GM12874 (cell line): ENCODE measurements at regions not wholly inside any gene's neighbourhood (a gene's known extent, or its start where the extent isn't known, plus 50 kb on each side); places are given as distances from the start of the nearest gene placed in this dataset.

Source experiments
- TF ChIP-seq, protein P1 (sequence below): IDR thresholded peaks from 2 replicates; pipeline ENCODE4 v1.5.1; 2011; ENCODE audit warnings: low read depth, mild to moderate bottlenecking, control low read depth, low read length, moderate library complexity; ENCODE audit not compliant: insufficient read depth

DNA sequence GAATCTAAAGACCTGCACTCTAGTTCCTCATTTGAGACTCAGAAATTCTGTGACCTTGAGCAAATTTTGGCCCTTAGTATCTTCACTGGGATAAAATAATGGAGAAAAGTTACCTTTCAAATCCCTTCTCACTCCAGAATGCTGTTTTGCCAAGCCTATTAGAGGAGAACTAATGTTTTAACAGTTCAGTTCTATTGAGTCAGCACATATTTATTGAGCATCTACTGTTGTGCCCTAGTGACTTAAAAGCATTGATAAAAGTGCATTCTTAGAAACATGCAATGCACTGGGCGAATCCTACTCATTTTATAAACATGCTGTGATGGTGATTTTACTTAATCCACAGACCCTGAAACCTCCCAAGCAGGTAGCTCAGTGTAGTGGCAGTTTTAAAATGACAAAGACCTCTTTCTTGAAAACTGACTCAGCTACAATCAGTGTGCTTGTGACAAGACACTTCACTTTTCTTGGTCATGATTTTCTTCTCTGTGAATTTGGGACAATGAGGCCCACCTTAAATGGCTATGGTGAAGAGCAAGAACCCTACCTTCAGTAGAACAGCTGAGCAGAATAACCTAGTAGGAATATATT lies 312.0 kb downstream of the ALDH8A1 start:
- TF ChIP-seq, protein P1, sequence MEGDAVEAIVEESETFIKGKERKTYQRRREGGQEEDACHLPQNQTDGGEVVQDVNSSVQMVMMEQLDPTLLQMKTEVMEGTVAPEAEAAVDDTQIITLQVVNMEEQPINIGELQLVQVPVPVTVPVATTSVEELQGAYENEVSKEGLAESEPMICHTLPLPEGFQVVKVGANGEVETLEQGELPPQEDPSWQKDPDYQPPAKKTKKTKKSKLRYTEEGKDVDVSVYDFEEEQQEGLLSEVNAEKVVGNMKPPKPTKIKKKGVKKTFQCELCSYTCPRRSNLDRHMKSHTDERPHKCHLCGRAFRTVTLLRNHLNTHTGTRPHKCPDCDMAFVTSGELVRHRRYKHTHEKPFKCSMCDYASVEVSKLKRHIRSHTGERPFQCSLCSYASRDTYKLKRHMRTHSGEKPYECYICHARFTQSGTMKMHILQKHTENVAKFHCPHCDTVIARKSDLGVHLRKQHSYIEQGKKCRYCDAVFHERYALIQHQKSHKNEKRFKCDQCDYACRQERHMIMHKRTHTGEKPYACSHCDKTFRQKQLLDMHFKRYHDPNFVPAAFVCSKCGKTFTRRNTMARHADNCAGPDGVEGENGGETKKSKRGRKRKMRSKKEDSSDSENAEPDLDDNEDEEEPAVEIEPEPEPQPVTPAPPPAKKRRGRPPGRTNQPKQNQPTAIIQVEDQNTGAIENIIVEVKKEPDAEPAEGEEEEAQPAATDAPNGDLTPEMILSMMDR: no peak

DNA sequence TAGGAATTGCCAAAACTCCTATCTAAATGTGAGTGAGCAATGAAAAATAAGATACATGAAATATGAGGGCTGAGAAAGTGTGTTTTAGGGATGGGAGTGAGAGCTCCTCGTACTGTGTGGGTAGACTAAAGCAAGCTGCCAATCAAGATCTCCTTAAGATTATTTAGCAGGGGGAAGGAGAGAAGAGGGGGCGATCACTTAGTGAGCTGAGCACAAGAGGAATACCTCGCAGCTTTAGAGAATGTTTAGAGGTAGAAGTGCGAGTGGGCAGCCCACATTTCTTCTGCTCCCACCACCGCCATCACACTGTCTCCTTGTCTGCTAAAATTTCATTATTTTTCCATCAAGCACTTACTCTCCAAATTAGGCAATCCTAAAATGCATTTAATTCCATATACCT lies 312.6 kb downstream of the ALDH8A1 start:
- TF ChIP-seq, protein P1: no peak

DNA sequence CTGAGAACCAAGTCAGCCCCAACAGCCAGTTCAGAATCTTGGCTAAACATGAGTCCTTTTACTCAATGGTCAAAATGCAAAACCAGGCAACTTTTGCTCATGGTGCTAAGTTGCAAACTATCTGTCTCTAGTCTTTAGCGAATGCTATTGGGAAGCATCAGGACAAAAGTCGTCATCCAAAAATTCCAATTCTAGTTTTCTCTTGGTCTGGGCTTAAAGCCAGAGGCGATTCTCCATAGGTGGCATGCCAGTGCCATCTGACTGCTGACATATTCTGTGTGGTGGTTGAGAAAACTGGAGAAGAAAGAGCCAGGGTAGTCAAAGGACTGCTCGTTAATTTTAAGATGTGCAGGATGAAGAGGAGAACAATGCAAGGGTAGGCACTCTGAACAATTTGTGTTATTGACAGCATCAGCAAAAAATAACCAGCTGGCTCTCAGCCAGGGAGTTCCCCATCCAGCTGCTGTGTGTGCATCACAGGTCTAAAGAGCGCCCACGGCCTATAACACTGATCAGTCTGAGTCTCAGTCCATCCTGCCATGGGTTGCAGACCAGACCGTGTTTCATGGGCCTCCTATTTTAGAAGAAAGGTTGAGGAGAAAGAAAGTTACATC lies 313.6 kb downstream of the ALDH8A1 start:
- TF ChIP-seq, protein P1: no peak

DNA sequence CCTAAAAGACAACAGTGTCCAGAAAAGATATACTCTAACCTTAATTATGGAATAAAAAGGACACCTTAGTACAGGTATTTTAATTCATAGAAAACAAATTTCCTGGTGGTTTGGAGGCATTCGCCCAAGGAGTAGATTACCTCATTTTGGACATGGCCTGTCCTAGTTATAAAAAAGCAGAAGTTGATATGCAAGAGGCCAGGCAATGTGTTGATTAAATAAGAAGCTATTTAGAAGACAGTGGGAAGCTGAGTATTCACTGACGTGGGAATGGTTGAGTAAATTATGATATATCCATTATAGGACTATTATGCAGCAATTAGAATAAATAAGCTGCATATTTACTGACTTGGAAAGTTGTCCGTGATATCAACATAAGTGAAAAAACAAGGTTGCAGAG lies 314.9 kb downstream of the ALDH8A1 start:
- TF ChIP-seq, protein P1: no peak

DNA sequence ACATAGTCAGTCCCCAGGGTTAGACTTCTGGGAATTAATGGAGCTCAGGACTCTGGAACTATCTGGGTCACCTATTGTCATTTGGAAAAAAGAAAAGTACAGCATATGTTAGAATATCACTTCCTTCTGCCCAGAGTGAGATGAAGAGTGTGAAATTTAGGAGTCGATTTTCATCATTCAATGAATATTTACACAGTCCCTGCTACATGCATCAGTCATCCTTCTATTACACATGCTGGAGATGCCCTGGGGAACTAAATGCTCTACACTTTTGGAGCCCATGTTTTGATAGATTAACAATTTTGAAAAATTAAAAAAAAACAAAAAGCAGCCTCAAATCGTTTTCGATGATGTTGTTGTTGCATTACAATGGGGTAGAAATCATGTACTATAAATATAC lies 315.4 kb downstream of the ALDH8A1 start:
- TF ChIP-seq, protein P1: no peak

DNA sequence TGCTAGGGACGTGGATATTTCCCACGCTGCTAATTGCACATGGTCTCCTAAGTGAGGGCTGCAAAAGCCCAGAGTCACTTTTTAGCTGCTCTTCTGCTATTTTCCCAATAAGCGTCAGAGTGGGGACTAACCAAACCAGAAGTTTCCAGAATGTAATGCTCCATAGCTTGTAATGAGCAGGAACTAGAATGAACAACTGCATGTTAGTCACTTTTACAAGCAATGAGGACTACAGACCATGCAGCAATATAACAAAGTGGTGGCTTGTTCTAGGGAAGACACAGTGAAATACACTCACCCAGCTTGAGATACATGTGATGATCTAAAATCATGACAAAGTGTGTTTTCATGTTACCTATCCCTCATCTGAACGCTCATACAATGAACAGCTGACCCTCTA lies 314.1 kb upstream of the SGK1 start:
- TF ChIP-seq, protein P1: no peak

DNA sequence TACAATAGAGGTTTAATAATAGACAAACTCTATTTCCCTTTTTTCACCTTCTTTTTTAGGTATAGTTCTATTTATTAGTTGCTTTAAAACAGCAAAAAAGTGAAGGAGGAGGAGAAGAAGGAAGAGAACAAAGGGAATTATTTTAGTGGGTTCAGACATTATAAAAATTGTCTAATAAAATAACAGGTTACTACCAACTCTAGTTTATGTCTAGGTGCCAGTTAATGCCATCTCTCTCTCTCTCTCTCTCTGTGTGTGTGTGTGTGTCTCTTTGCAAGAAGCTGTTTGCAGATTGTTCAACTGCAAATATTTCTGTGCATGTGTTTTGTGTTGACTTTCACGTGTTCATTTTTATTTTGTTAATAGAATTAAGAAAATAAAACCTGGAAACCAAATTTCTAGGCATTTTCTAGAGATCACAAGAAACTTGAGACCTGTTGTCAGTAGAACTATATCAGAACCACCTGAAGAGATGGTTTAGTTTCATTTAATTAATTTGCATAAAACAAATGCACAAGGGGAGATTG lies 313.5 kb upstream of the SGK1 start:
- TF ChIP-seq, protein P1: no peak
